B cell (primary cell): ENCODE measurements at regions not wholly inside any gene's neighbourhood (a gene's known extent, or its start where the extent isn't known, plus 50 kb on each side); places are given as distances from the start of the nearest gene placed in this dataset.

ENCODE experiments used
- ATAC-seq: fragments of 200-7000 bp; cut with Tn5 transposase; one replicate; pipeline ENCODE4 v1.10.0; 2021; ENCODE audit warnings: low read depth, mild to moderate bottlenecking, moderate number of reproducible peaks, moderate library complexity
- CTCF ChIA-PET: fragments of 350-600 bp; sonication (Branson Sonifier 250); formaldehyde crosslinking; loops from one replicate; lab custom pipeline; 2021; ENCODE audit warnings: antibody characterized with exemption, inconsistent platforms; lab: Charles Lee
- POLR2A ChIA-PET: fragments of 350-600 bp; sonication (Branson Sonifier 250); formaldehyde crosslinking; loops from one replicate; lab custom pipeline; 2021; ENCODE audit warnings: antibody characterized with exemption; lab: Charles Lee
- DNase-seq: peaks from one replicate; pipeline ENCODE4 v3.0.0; 2013
- H2AFZ ChIP-seq: 2 replicates; pipeline ENCODE4 v1.6.1; 2012; ENCODE audit warnings: mild to moderate bottlenecking, low read depth, low read length; ENCODE audit not compliant: insufficient read depth, poor library complexity, severe bottlenecking
- H3K27ac ChIP-seq, 2 donors: 1 replicate in 1 of 2; 2 replicates in 1 of 2; pipeline ENCODE4 v1.5.1; 2012 to 2013; ENCODE audit warnings: low read length in 2 of 2, mild to moderate bottlenecking in 2 of 2, moderate library complexity in 1 of 2
- H3K27me3 ChIP-seq, 4 experiments: fragments of 200-600 bp in 1 of 4; sonication (generic) in 1 of 4; replicated peaks in 1 of 4; 1 replicate in 2 of 4; 2 replicates in 2 of 4; pipeline versions ENCODE4 v1.6.1 to v1.7.0; 2013 to 2016; ENCODE audit warnings: low read length in 3 of 4, mild to moderate bottlenecking in 2 of 4, mixed read lengths in 1 of 4, moderate library complexity in 1 of 4; ENCODE audit not compliant: insufficient read depth in 4 of 4, control insufficient read depth in 3 of 4; ENCODE audit errors: control extremely low read depth in 1 of 4
- H3K36me3 ChIP-seq, 2 experiments: replicated peaks in 1 of 2; 1 replicate in 1 of 2; 2 replicates in 1 of 2; pipeline versions ENCODE4 v1.6.1 to v1.7.1; 2013; ENCODE audit warnings: low read length in 1 of 2; ENCODE audit not compliant: insufficient read depth in 2 of 2, control insufficient read depth in 1 of 2; ENCODE audit errors: control extremely low read depth in 1 of 2, extremely low read depth in 1 of 2
- H3K4me1 ChIP-seq, 2 donors: fragments of 200-600 bp in 1 of 2; sonication (generic) in 1 of 2; 1 replicate in 1 of 2; 2 replicates in 1 of 2; pipeline versions ENCODE4 v1.5.1 to v1.6.1; 2013 to 2017; ENCODE audit warnings: low read length in 2 of 2; ENCODE audit not compliant: control insufficient read depth in 2 of 2, insufficient read depth in 2 of 2
- H3K4me2 ChIP-seq: replicated peaks from 2 replicates; pipeline ENCODE3; 2012; ENCODE audit warnings: mild to moderate bottlenecking, low read depth, low read length; ENCODE audit not compliant: poor library complexity, severe bottlenecking
- H3K4me3 ChIP-seq, 5 experiments: fragments of 200-600 bp in 1 of 5; sonication (generic) in 1 of 5; 1 replicate in 3 of 5; 2 replicates in 2 of 5; pipeline versions ENCODE4 v1.5.1 to v1.7.0; 2011 to 2016; ENCODE audit warnings: low read length in 4 of 5, mild to moderate bottlenecking in 4 of 5, low read depth in 2 of 5, control low read depth in 1 of 5, moderate library complexity in 1 of 5; ENCODE audit not compliant: insufficient read depth in 1 of 5; ENCODE audit errors: control extremely low read depth in 1 of 5, extremely low read depth in 1 of 5
- H3K79me2 ChIP-seq: fragments of 200-600 bp; sonication (generic); one replicate; pipeline ENCODE4 v1.6.0; 2016; ENCODE audit warnings: low read length; ENCODE audit not compliant: control insufficient read depth, insufficient read depth
- H3K9ac ChIP-seq: fragments of 200-600 bp; sonication (generic); 2 replicates; pipeline ENCODE4 v1.6.1; 2017; ENCODE audit warnings: mild to moderate bottlenecking, low read length, moderate library complexity
- H3K9me3 ChIP-seq, 3 donors: one replicate each; pipeline versions ENCODE4 v1.6.1 to v1.7.1; 2013; ENCODE audit warnings: low read length in 2 of 3; ENCODE audit not compliant: control insufficient read depth in 2 of 3, insufficient read depth in 1 of 3; ENCODE audit errors: control extremely low read depth in 1 of 3
- H4K20me1 ChIP-seq: 2 replicates; pipeline ENCODE4 v1.6.0; 2012; ENCODE audit warnings: mild to moderate bottlenecking, low read length; ENCODE audit not compliant: insufficient read depth, control insufficient read depth, poor library complexity, severe bottlenecking
- H3K27ac Mint-ChIP-seq: one replicate; pipeline ENCODE4 v1.8.0; 2021; ENCODE audit warnings: mixed read lengths
- H3K27me3 Mint-ChIP-seq: one replicate; pipeline ENCODE4 v1.8.0; 2021; ENCODE audit warnings: mixed read lengths
- H3K4me1 Mint-ChIP-seq: one replicate; pipeline ENCODE4 v1.8.0; 2021; ENCODE audit warnings: mixed read lengths
- H3K4me3 Mint-ChIP-seq: one replicate; pipeline ENCODE4 v1.8.0; 2021; ENCODE audit warnings: mixed read lengths
- H3K9me3 Mint-ChIP-seq: one replicate; pipeline ENCODE4 v1.8.0; 2022; ENCODE audit warnings: mixed read lengths; ENCODE audit not compliant: insufficient read depth
- CTCF ChIP-seq: fragments of 200-600 bp; IDR thresholded peaks from one replicate; pipeline ENCODE4 v1.8.0; 2022; ENCODE audit warnings: antibody characterized with exemption, mild to moderate bottlenecking
- EZH2 ChIP-seq: IDR thresholded peaks from 2 replicates; pipeline ENCODE4 v1.6.1; 2012; ENCODE audit warnings: borderline replicate concordance, low read depth, mild to moderate bottlenecking, moderate library complexity, low read length; ENCODE audit not compliant: insufficient read depth, poor library complexity, severe bottlenecking
- WGBS: methylation state at CpG from one replicate; pipeline ENCODE4 v1.1.5; 2013; ENCODE audit warnings: missing lambda C conversion rate; ENCODE audit not compliant: insufficient coverage; 5-methylcytosine and 5-hydroxymethylcytosine counted together
- intact Hi-C: fragments of 100-400 bp; cut with micrococcal nuclease; formaldehyde crosslinking; loops from one replicate; pipeline ENCODE4 v1.10.0; 2022

GRCh38 chr6:7048894-7049293, 58.9 kb upstream of the RREB1 start:
- intact Hi-C loops = no loop called here
- ATAC-seq (no peak), DNase-seq (no peak)
- Histone ChIP-seq H3K79me2 (no peaks in the 10 kb centered on the region), H4K20me1 (no peaks in the 10 kb centered on the region), H3K36me3 (no peaks in the 10 kb centered on the region), H3K4me1 (peaks cover 14 to 16% of the 10 kb centered on the region in 2 donors), H2AFZ (no peak overlapping the region), H3K4me3 (no peak overlapping the region), H3K27me3 (no peaks in the 10 kb centered on the region), H3K9ac (no peak overlapping the region), H3K4me2 (no peak overlapping the region), H3K27ac (no peak overlapping the region), H3K9me3 (no peaks in the 10 kb centered on the region)
- no peak overlapping the region for H3K27ac Mint-ChIP-seq
- H3K4me3 Mint-ChIP-seq = no peak overlapping the region
- POLR2A ChIA-PET = interaction anchor here (0.7 kb wide), 1 partner anchor 303 kb away, joined by 6 read pairs; no protein-coding TSS in a partner anchor
- H3K4me1 Mint-ChIP-seq = peaks cover 14% of the 10 kb centered on the region
- H3K9me3 Mint-ChIP-seq = no peaks in the 10 kb centered on the region
- no peaks in the 10 kb centered on the region for H3K27me3 Mint-ChIP-seq
- CTCF ChIA-PET = no interaction called here
- no CpG with 5 or more reads among the region's 2 CpGs for WGBS
- TF ChIP-seq EZH2 (no peak), CTCF (no peak)

DNA sequence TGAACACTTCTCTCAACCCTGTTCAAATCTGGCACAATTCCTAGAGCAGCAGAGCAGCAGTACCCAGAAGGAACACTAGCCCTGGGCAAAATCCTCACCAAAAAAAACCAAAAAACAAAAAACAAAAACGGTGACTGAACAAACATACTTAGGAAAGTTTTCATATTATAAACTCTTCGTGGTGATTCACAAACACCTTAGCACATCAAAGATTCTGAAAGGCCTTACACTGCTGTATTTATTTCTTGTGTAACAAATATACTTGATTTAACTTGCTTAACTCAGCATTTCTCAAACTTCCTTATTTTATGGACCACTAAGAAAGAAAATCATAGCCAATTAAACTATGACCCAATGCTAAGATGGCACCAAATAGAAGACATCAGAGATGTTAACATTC, 57.8 kb upstream of the RREB1 start:
- WGBS = no CpG with 5 or more reads among the region's 2 CpGs
- H3K27ac ChIP-seq = no peak overlapping the region
- H3K4me3 Mint-ChIP-seq = peak overlapping the region; percentile 86
- H3K4me2 ChIP-seq = no peak overlapping the region
- no peaks in the 10 kb centered on the region for H3K27me3 Mint-ChIP-seq
- no peak overlapping the region for H3K27ac Mint-ChIP-seq
- H3K4me1 ChIP-seq = peaks cover 14 to 16% of the 10 kb centered on the region in 2 donors
- H3K27me3 ChIP-seq = no peaks in the 10 kb centered on the region
- no peak overlapping the region for H2AFZ ChIP-seq
- no peaks in the 10 kb centered on the region for H4K20me1 ChIP-seq
- no peaks in the 10 kb centered on the region for H3K9me3 Mint-ChIP-seq
- H3K4me3 ChIP-seq = no peak overlapping the region
- POLR2A ChIA-PET = no interaction called here
- no peaks in the 10 kb centered on the region for H3K36me3 ChIP-seq
- DNase-seq = no peak
- no peak for ATAC-seq
- H3K4me1 Mint-ChIP-seq = peaks cover 14% of the 10 kb centered on the region
- intact Hi-C loops = loop anchor here (2.0 to 5.0 kb wide), 3 partner anchors 37 to 438 kb away; partner anchors contain the start of gene RREB1
- no peaks in the 10 kb centered on the region for H3K9me3 ChIP-seq
- no peaks in the 10 kb centered on the region for H3K79me2 ChIP-seq
- CTCF ChIA-PET = no interaction called here
- no peak for TF ChIP-seq EZH2
- no peak for TF ChIP-seq CTCF
- H3K9ac ChIP-seq = no peak overlapping the region
